ENCODE measurements at regions not wholly inside any gene's neighbourhood (a gene's known extent, or its start where the extent isn't known, plus 50 kb on each side); places are given as distances from the start of the nearest gene placed in this dataset.
A peak's percentile ranks its signal among the peaks of the same experiment; 100 is the strongest.

DNA sequence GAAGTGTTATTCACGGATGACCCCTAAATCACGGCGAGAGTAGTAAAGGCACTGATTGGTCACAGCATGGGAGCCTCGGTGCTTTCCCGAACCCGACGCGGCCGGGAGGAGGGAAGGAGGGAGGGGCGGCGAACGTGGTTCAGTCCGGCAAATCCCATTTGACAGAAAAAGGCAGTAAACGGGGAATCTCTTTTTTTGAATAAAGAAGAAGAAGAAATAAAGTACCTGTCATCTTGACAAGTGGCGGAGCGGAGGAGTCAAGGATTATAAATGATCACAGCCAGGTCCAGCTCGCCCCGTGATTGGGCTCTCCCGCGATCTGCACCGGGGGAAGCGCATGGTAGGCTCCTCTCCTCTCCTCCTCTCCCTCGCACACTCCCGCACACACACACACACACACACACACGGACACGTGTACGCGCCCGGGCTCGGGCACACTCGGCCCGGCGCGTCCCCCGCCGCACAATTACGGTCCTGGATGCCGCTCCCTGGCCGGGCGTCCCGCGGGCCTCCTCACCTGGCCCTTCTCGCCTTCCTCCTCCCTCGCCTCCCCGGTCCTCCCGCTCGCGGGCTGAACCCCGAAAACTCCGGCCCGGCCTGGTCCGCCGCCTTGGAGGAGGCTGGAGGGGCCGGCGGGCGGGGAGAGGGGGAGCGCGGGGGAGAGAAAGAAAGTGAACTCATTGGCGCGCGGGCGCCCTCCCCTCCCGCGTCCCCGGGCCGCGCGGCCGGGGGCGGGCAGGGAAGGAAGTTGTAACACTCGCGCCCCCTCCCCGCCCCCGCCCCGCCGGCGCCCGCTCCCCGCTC is 99.2 kb upstream of the TENM3 start:
- Histone ChIP-seq H3K9me3 (replicated peaks; ENCODE audit: low read length) (no peaks in the 10 kb centered on the region), H3K36me3 (ENCODE audit: insufficient read depth, low read length) (no peaks in the 10 kb centered on the region), H3K4me3 (ENCODE audit: low read length) (peak overlapping the region; percentile 94), H3K4me1 (ENCODE audit: control insufficient read depth, insufficient read depth, low read length) (peaks cover 10% of the 10 kb centered on the region), H3K9ac (ENCODE audit: low read depth, low read length) (peak overlapping the region; percentile 92), H3K27me3 (ENCODE audit: control insufficient read depth, insufficient read depth, low read length) (no peaks in the 10 kb centered on the region), H3K4me2 (ENCODE audit: low read length) (peak overlapping the region; percentile 91)

DNA sequence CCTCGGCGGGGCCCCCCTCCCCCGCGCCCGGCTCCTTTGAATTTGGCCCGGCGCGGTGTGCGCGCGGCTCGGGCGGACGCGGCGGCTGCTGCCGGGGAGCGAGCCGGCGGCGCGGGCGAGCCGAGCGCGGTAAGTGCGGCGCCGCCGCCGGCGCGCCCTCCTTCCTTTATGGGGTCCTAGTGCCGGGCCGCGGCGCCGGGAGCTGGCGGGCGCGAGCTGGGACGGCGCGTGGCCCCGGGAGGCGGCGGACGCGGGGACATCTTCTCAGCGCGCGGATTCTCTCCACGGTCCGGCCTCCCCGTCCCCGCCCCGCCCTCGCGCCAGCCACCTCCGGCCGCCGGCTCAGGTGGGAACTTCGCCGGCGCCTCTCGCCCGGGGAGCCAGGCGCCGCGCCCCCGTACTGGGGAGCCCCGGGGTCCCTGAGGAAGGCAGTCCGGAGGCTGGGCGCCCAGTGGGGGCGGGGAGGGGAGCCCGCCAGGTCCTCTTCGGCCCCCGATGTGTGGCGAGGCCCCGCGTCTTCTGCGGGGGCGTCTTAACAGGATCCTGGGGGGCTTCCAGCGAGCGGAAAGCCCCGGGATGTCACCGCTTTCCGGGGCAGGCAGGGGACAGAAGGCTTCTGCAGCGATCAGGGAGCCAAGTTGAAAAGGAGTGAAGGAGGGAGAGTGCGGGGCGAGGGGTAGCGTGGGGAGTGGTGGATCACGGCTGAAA is 98.4 kb upstream of the TENM3 start:
- Histone ChIP-seq H3K4me1 (ENCODE audit: control insufficient read depth, insufficient read depth, low read length) (peaks cover 10% of the 10 kb centered on the region), H3K9ac (ENCODE audit: low read depth, low read length) (peak overlapping the region; percentile 91), H3K27me3 (ENCODE audit: control insufficient read depth, insufficient read depth, low read length) (no peaks in the 10 kb centered on the region), H3K36me3 (ENCODE audit: insufficient read depth, low read length) (no peaks in the 10 kb centered on the region), H3K4me2 (ENCODE audit: low read length) (peak overlapping the region; percentile 97), H3K9me3 (replicated peaks; ENCODE audit: low read length) (no peaks in the 10 kb centered on the region), H3K4me3 (ENCODE audit: low read length) (peak overlapping the region; percentile 94)

DNA sequence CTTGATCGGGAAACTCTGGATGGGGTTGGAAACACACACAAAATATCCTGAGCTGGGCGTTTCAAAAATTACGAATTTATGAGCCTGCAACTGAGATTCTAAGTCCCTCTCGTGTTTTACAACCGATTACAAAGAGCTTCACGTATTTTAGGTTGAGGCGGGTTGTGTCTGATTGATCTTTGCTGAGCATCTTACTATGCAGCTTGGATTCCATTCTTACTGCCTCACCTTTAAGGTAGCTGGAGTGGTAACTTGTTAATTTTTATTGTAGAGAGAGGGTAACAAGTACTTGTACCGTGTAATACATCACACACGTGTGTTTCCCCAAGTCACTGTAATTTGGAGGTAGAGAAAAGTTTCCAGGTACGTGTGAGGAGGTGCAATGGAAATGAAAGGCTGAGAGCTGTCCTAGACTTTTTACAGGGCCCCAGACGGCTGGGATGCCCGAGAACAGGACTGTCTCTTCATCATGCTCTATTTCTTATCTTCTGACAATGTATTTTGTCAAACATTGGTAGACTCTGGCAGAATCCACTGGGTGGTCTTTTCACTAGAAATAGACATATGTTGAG is 97.8 kb upstream of the TENM3 start:
- H3K27me3 ChIP-seq (ENCODE audit: control insufficient read depth, insufficient read depth, low read length), result no peaks in the 10 kb centered on the region
- no peaks in the 10 kb centered on the region for H3K36me3 ChIP-seq (ENCODE audit: insufficient read depth, low read length)
- H3K4me3 ChIP-seq (ENCODE audit: low read length), result peak overlapping the region; percentile 94
- peaks cover 10% of the 10 kb centered on the region for H3K4me1 ChIP-seq (ENCODE audit: control insufficient read depth, insufficient read depth, low read length)
- no peaks in the 10 kb centered on the region for H3K9me3 ChIP-seq (replicated peaks; ENCODE audit: low read length)
- H3K9ac ChIP-seq (ENCODE audit: low read depth, low read length), result peak overlapping the region; percentile 91
- H3K4me2 ChIP-seq (ENCODE audit: low read length), result peak overlapping the region; percentile 97

DNA sequence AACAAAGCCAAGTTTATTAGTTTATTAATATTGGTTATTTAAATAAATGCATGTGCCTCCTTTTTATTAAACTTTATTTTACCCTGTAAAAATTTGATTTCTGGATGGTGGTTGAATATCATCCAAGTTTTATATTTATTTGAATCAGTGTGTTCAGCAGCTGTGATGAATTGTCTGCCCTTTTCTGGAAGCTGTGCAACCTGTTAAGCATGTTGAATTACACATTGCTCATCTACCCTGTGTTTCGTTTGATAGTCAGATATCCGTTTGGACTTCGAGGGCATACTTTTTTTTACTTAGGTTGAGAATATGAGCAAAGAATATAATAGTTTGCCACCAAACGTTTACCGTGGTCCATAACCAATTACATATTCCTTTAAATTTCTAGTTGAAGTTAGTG is 95.8 kb upstream of the TENM3 start:
- Histone ChIP-seq H3K36me3 (ENCODE audit: insufficient read depth, low read length) (no peaks in the 10 kb centered on the region), H3K9me3 (replicated peaks; ENCODE audit: low read length) (no peaks in the 10 kb centered on the region), H3K27me3 (ENCODE audit: control insufficient read depth, insufficient read depth, low read length) (no peaks in the 10 kb centered on the region), H3K4me2 (ENCODE audit: low read length) (no peak overlapping the region), H3K4me3 (ENCODE audit: low read length) (no peak overlapping the region), H3K4me1 (ENCODE audit: control insufficient read depth, insufficient read depth, low read length) (peaks cover 9% of the 10 kb centered on the region), H3K9ac (ENCODE audit: low read depth, low read length) (no peak overlapping the region)

DNA sequence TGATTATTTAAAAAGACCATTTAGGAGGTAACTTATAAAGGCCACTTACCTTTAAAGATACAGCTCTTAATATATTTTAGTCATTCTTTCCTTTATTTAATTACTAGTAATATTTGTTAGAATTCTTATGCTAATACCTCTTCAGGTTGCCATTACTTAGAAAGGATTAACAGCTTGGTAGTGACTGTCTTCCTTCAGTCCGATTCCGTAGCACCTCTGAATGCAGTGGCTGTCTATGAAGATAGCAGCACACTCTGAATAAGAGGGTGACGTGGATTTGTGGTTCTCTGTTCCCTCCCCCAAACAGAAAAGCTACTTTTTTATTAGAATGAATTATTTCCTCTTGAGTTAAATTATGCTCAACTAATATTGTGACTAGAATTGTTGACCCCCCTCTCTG is 92.6 kb upstream of the TENM3 start:
- Histone ChIP-seq H3K4me1 (ENCODE audit: control insufficient read depth, insufficient read depth, low read length) (no peaks in the 10 kb centered on the region), H3K9me3 (replicated peaks; ENCODE audit: low read length) (no peaks in the 10 kb centered on the region), H3K9ac (ENCODE audit: low read depth, low read length) (no peak overlapping the region), H3K27me3 (ENCODE audit: control insufficient read depth, insufficient read depth, low read length) (no peaks in the 10 kb centered on the region), H3K36me3 (ENCODE audit: insufficient read depth, low read length) (no peaks in the 10 kb centered on the region), H3K4me2 (ENCODE audit: low read length) (no peak overlapping the region), H3K4me3 (ENCODE audit: low read length) (no peak overlapping the region)

DNA sequence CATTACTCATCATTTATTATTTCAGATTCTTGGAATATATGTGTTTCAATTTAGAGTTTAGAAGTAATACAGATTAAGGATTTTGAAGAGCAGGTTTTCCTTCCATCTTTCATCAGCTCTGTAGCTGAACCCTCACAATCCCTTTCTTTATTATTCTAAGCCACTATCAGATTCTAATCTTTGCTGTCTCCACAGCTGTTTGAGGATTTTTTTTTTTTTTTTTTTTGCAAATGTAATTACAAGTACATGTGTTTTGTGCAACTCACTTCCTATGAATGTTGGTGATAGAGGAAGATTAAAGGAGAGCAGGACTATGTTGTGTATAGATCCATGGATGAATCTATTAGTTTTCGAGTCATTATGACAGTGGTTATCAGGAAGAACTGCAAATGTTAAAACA is 87.4 kb upstream of the TENM3 start:
- Histone ChIP-seq H3K9ac (ENCODE audit: low read depth, low read length) (no peak overlapping the region), H3K9me3 (replicated peaks; ENCODE audit: low read length) (no peaks in the 10 kb centered on the region), H3K4me3 (ENCODE audit: low read length) (no peak overlapping the region), H3K4me2 (ENCODE audit: low read length) (no peak overlapping the region), H3K36me3 (ENCODE audit: insufficient read depth, low read length) (no peaks in the 10 kb centered on the region), H3K27me3 (ENCODE audit: control insufficient read depth, insufficient read depth, low read length) (no peaks in the 10 kb centered on the region), H3K4me1 (ENCODE audit: control insufficient read depth, insufficient read depth, low read length) (no peaks in the 10 kb centered on the region)

DNA sequence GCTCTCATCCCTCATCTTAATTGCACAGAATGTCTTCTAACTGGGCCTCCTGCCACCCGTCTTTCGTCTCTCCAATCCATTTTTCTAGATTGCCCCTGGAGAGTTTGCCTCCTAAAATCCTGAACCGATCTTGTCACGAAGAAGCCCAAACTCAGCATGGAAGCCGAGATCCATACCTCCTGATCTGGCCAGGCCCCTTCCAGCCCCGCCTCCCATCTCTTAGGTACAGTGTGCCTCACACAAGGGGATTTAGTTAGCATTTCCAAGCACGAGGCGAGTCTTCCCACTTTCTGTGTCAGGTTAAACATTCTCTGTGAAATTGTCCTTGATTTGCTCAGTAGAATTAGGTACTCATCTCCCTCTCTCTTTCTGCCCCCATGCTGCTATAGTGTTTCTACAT is 80.0 kb upstream of the TENM3 start:
- H3K9ac ChIP-seq (ENCODE audit: low read depth, low read length), result no peak overlapping the region
- no peaks in the 10 kb centered on the region for H3K27me3 ChIP-seq (ENCODE audit: control insufficient read depth, insufficient read depth, low read length)
- no peak overlapping the region for H3K4me2 ChIP-seq (ENCODE audit: low read length)
- no peaks in the 10 kb centered on the region for H3K36me3 ChIP-seq (ENCODE audit: insufficient read depth, low read length)
- H3K9me3 ChIP-seq (replicated peaks; ENCODE audit: low read length), result no peaks in the 10 kb centered on the region
- no peak overlapping the region for H3K4me3 ChIP-seq (ENCODE audit: low read length)
- no peaks in the 10 kb centered on the region for H3K4me1 ChIP-seq (ENCODE audit: control insufficient read depth, insufficient read depth, low read length)

DNA sequence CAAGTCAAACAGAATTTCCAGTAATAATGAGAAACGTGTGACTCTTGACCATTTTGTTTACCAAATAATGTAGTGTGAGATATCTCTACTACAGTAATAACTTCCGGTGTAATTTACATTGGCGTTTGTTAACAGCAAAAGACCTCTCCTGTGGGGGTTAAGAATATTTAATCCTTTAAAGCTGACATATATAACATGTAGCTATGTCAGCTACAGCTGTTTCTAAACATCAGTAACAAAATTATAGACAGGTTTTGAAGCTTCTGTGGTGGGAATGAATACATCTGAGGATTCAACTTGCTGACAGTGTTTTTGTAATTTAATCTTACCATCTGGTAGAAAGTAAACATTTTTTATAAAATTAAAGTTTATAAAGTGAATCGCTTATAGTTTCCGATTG is 73.6 kb upstream of the TENM3 start:
- Histone ChIP-seq H3K27me3 (ENCODE audit: control insufficient read depth, insufficient read depth, low read length) (no peaks in the 10 kb centered on the region), H3K9ac (ENCODE audit: low read depth, low read length) (no peak overlapping the region), H3K9me3 (replicated peaks; ENCODE audit: low read length) (no peaks in the 10 kb centered on the region), H3K4me1 (ENCODE audit: control insufficient read depth, insufficient read depth, low read length) (no peaks in the 10 kb centered on the region), H3K4me3 (ENCODE audit: low read length) (no peak overlapping the region), H3K4me2 (ENCODE audit: low read length) (no peak overlapping the region), H3K36me3 (ENCODE audit: insufficient read depth, low read length) (no peaks in the 10 kb centered on the region)

DNA sequence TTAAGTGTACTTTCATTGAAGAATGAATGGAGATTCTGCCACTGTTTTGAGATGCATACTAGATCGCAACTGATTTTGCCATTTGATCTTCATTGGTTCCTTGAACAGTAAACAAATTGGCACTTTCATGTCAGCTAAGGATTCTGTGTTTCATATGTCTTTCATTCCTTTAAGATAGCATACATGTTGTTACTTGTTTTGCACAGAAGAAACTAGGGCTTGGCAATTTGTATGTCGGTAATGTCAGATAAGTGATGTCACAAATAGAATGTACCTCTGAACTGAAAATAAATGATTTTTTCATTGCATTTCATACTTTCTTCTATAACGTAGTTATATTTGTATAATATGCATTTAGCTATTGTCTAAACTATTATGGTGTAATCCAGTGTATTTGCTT is 73.2 kb upstream of the TENM3 start:
- H3K4me1 ChIP-seq (ENCODE audit: control insufficient read depth, insufficient read depth, low read length), result no peaks in the 10 kb centered on the region
- no peak overlapping the region for H3K4me2 ChIP-seq (ENCODE audit: low read length)
- no peak overlapping the region for H3K9ac ChIP-seq (ENCODE audit: low read depth, low read length)
- no peak overlapping the region for H3K4me3 ChIP-seq (ENCODE audit: low read length)
- no peaks in the 10 kb centered on the region for H3K27me3 ChIP-seq (ENCODE audit: control insufficient read depth, insufficient read depth, low read length)
- H3K9me3 ChIP-seq (replicated peaks; ENCODE audit: low read length), result no peaks in the 10 kb centered on the region
- no peaks in the 10 kb centered on the region for H3K36me3 ChIP-seq (ENCODE audit: insufficient read depth, low read length)

DNA sequence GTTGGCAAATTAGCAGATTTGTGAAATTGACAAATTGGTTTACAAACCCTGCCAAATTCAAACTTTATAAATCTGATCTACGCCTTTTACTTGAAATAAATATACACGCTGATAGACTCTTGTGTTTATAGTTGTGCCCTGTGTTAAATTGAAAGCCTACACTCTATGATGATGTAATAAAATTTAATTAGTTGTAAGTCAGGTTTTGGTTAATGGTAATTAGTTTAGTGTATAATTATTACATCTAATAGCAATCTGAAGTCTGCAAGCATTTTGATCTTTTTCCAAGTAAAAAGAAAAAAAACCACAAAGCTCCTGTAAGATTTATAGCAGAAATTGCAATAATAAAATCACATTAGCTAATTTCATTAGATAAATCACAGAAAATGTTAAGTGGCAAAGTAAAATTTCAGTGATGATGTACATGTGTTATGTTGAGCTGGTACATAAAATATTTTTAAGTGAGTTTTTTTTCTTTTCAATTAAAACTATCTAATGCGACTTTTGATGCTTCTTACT is 72.7 kb upstream of the TENM3 start:
- H3K4me1 ChIP-seq (ENCODE audit: control insufficient read depth, insufficient read depth, low read length), result no peaks in the 10 kb centered on the region
- H3K9ac ChIP-seq (ENCODE audit: low read depth, low read length), result no peak overlapping the region
- no peak overlapping the region for H3K4me3 ChIP-seq (ENCODE audit: low read length)
- no peaks in the 10 kb centered on the region for H3K27me3 ChIP-seq (ENCODE audit: control insufficient read depth, insufficient read depth, low read length)
- no peaks in the 10 kb centered on the region for H3K9me3 ChIP-seq (replicated peaks; ENCODE audit: low read length)
- no peaks in the 10 kb centered on the region for H3K36me3 ChIP-seq (ENCODE audit: insufficient read depth, low read length)
- no peak overlapping the region for H3K4me2 ChIP-seq (ENCODE audit: low read length)

DNA sequence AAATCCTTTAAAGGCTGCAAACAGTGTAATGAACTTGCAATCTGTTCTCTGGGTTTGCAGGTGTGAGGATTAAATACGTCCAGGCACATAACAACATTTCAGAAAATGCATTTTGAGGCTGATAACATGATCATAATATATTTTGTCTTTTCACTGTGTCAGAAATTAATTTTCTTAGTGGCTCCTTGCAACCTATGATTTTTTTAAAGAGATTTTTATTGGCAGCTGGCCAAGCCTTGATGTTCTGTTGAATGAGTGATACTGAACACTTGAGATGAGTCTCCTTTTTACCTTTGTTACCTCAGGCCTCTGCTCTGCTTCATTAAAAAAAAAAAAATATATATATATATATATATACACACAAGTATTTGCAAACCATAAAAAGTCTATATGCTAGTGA is 68.2 kb upstream of the TENM3 start:
- no peak overlapping the region for H3K4me3 ChIP-seq (ENCODE audit: low read length)
- no peaks in the 10 kb centered on the region for H3K27me3 ChIP-seq (ENCODE audit: control insufficient read depth, insufficient read depth, low read length)
- H3K9ac ChIP-seq (ENCODE audit: low read depth, low read length), result no peak overlapping the region
- no peaks in the 10 kb centered on the region for H3K36me3 ChIP-seq (ENCODE audit: insufficient read depth, low read length)
- H3K4me1 ChIP-seq (ENCODE audit: control insufficient read depth, insufficient read depth, low read length), result peaks cover 12% of the 10 kb centered on the region
- H3K4me2 ChIP-seq (ENCODE audit: low read length), result no peak overlapping the region
- no peaks in the 10 kb centered on the region for H3K9me3 ChIP-seq (replicated peaks; ENCODE audit: low read length)
